ENCODE measurements at regions not wholly inside any gene's neighbourhood (a gene's known extent, or its start where the extent isn't known, plus 50 kb on each side); places are given as distances from the start of the nearest gene placed in this dataset.

DNA sequence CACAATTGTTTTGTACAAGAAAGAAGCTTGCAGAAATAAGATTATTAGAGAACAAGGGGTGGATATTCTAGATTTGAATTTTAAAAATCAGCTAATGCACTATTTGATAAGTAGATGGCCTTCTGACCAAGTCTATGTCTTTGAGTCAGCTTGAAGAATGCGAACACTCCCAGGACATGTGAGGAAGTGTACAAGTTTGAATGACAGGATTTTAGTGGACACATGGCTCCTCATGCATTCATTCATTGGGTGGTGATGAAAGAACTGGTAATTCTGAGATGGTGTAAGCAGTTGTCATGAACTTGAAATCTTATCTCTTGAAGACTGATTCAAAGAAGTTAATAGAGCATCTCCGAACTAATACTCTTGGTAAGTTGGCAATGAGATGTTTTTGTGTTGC lies 548.2 kb upstream of the CNKSR2 start:
- Histone ChIP-seq H3K79me2 (ENCODE audit: control insufficient read depth, insufficient read depth, low read length) (no peaks in the 10 kb centered on the region), H3K4me2 (ENCODE audit: insufficient read depth, low read length) (no peak overlapping the region), H3K9ac (ENCODE audit: insufficient read depth in 1 of 2, low read depth in 2 of 2, low read length in 2 of 2) (no peak overlapping the region), H3K27ac (ENCODE audit: extremely low read depth, low read depth, low read length) (no peak overlapping the region), H3K9me1 (ENCODE audit: control insufficient read depth, insufficient read depth, low read length) (no peaks in the 10 kb centered on the region), H3K36me3 (ENCODE audit: control insufficient read depth, insufficient read depth, low read length) (no peaks in the 10 kb centered on the region), H3K9me3 (replicated peaks; ENCODE audit: control insufficient read depth, insufficient read depth, low read depth, low read length) (no peaks in the 10 kb centered on the region), H4K20me1 (replicated peaks; ENCODE audit: control insufficient read depth, insufficient read depth, low read length) (no peaks in the 10 kb centered on the region), H3K4me1 (replicated peaks in 1 of 2; ENCODE audit: control insufficient read depth in 2 of 2, insufficient read depth in 2 of 2, low read length in 2 of 2) (no peaks in the 10 kb centered on the region), H3K4me3 (no peak overlapping the region), H3K27me3 (ENCODE audit: control insufficient read depth in 2 of 2, insufficient read depth in 2 of 2, low read length in 2 of 2) (no peaks in the 10 kb centered on the region), H2AFZ (ENCODE audit: low read depth, low read length) (no peak overlapping the region)
- intact Hi-C loops (cut with micrococcal nuclease) (no loop called here), in situ Hi-C loops (cut with MboI) (no loop called here)
- POLR2A ChIA-PET, result no interaction called here
- CTCF ChIA-PET (ENCODE audit: low intra/inter-chr PET ratio), result no interaction called here
- 0% methylated on average over 1 of the region's 2 CpGs for WGBS (ENCODE audit: insufficient coverage, low coverage, missing lambda C conversion rate)
- DNase-seq (ENCODE audit: extremely low read depth in 1 of 4, low spot score in 3 of 4), result no peak
- BruUV-seq (replicated peaks), result no TSS peak
- no peak for FAIRE-seq
- ATAC-seq, result no peak
- TF ChIP-seq ZNF311 (CRISPR knock-in tag; IDR thresholded peaks at IDR 0.05) (no peak), CREM (IDR thresholded peaks at IDR 0.05; ENCODE audit: low read depth) (no peak), RFX1 (IDR thresholded peaks at IDR 0.05) (no peak), ZBTB40 (IDR thresholded peaks at IDR 0.05) (no peak), ZBTB40 (CRISPR knock-in tag; IDR thresholded peaks at IDR 0.05) (no peak)

Data from K562 (cell line).